ENCODE measurements at regions not wholly inside any gene's neighbourhood (a gene's known extent, or its start where the extent isn't known, plus 50 kb on each side); places are given as distances from the start of the nearest gene placed in this dataset.
A peak's percentile ranks its signal among the peaks of the same experiment; 100 is the strongest.

- Mint-ChIP-seq H3K36me3 (peaks cover 6% of the 10 kb centered on the region), H3K4me1 (peaks cover 5% of the 10 kb centered on the region), H3K4me3 (no peak overlapping the region), H3K27me3 (peaks cover 1% of the 10 kb centered on the region), H3K27ac (no peak overlapping the region), H3K9me3 (no peaks in the 10 kb centered on the region)
Measured at GRCh38 chr14:71273366-71273765, 366.1 kb downstream of the PCNX1 start.

GRCh38 chr14:71284048-71284447 lies 376.8 kb downstream of the PCNX1 start:
- peaks cover 3% of the 10 kb centered on the region for H3K4me1 Mint-ChIP-seq
- H3K27me3 Mint-ChIP-seq, result peaks cover 2% of the 10 kb centered on the region
- H3K9me3 Mint-ChIP-seq, result no peaks in the 10 kb centered on the region
- no peak overlapping the region for H3K4me3 Mint-ChIP-seq
- no peaks in the 10 kb centered on the region for H3K36me3 Mint-ChIP-seq
- H3K27ac Mint-ChIP-seq, result no peak overlapping the region

GRCh38 chr14:71286126-71286525 lies 378.9 kb downstream of the PCNX1 start:
- no peak overlapping the region for H3K4me3 Mint-ChIP-seq
- H3K4me1 Mint-ChIP-seq, result peaks cover 12% of the 10 kb centered on the region
- peaks cover 2% of the 10 kb centered on the region for H3K27me3 Mint-ChIP-seq
- H3K36me3 Mint-ChIP-seq, result peaks cover 2% of the 10 kb centered on the region
- no peaks in the 10 kb centered on the region for H3K9me3 Mint-ChIP-seq
- H3K27ac Mint-ChIP-seq, result no peak overlapping the region

GRCh38 chr14:71287567-71287966 lies 380.3 kb downstream of the PCNX1 start:
- H3K36me3 Mint-ChIP-seq, result peaks cover 2% of the 10 kb centered on the region

GRCh38 chr14:71289536-71289935 lies 382.3 kb downstream of the PCNX1 start:
- Mint-ChIP-seq H3K27me3 (no peaks in the 10 kb centered on the region), H3K4me3 (no peak overlapping the region), H3K4me1 (peaks cover 14% of the 10 kb centered on the region), H3K36me3 (peaks cover 2% of the 10 kb centered on the region), H3K9me3 (no peaks in the 10 kb centered on the region), H3K27ac (no peak overlapping the region)

More at GRCh38 chr14:71287567-71287966, 380.3 kb downstream of the PCNX1 start:
- H3K27ac Mint-ChIP-seq, result no peak overlapping the region
- H3K4me3 Mint-ChIP-seq, result no peak overlapping the region
- H3K4me1 Mint-ChIP-seq, result peaks cover 14% of the 10 kb centered on the region
- no peaks in the 10 kb centered on the region for H3K9me3 Mint-ChIP-seq
- H3K27me3 Mint-ChIP-seq, result peaks cover 2% of the 10 kb centered on the region

- Mint-ChIP-seq H3K27me3 (no peaks in the 10 kb centered on the region), H3K36me3 (peaks cover 2% of the 10 kb centered on the region), H3K9me3 (no peaks in the 10 kb centered on the region), H3K4me1 (peaks cover 14% of the 10 kb centered on the region), H3K4me3 (no peak overlapping the region), H3K27ac (no peak overlapping the region)
Measured at GRCh38 chr14:71290301-71290700, 383.0 kb downstream of the PCNX1 start.

GRCh38 chr14:71290960-71291466 lies 383.8 kb downstream of the PCNX1 start:
- Mint-ChIP-seq H3K27me3 (no peaks in the 10 kb centered on the region), H3K4me1 (peaks cover 14% of the 10 kb centered on the region), H3K9me3 (no peaks in the 10 kb centered on the region), H3K36me3 (peaks cover 2% of the 10 kb centered on the region), H3K4me3 (peak overlapping the region; percentile 49), H3K27ac (peak overlapping the region; percentile 74)

- Mint-ChIP-seq H3K27ac (no peak overlapping the region), H3K9me3 (no peaks in the 10 kb centered on the region), H3K36me3 (no peaks in the 10 kb centered on the region), H3K4me1 (peaks cover 5% of the 10 kb centered on the region), H3K27me3 (no peaks in the 10 kb centered on the region), H3K4me3 (no peak overlapping the region)
Measured at GRCh38 chr14:71296184-71296583, 388.9 kb downstream of the PCNX1 start.

GRCh38 chr14:71300566-71301330 lies 393.5 kb downstream of the PCNX1 start:
- no peaks in the 10 kb centered on the region for H3K4me1 Mint-ChIP-seq
- H3K4me3 Mint-ChIP-seq, result no peak overlapping the region
- peaks cover 12% of the 10 kb centered on the region for H3K9me3 Mint-ChIP-seq
- no peak overlapping the region for H3K27ac Mint-ChIP-seq
- peaks cover 8% of the 10 kb centered on the region for H3K36me3 Mint-ChIP-seq
- peaks cover 6% of the 10 kb centered on the region for H3K27me3 Mint-ChIP-seq

GRCh38 chr14:71301611-71302010 lies 394.4 kb downstream of the PCNX1 start:
- peaks cover 6% of the 10 kb centered on the region for H3K27me3 Mint-ChIP-seq
- no peaks in the 10 kb centered on the region for H3K4me1 Mint-ChIP-seq
- no peak overlapping the region for H3K27ac Mint-ChIP-seq
- H3K4me3 Mint-ChIP-seq, result no peak overlapping the region
- H3K9me3 Mint-ChIP-seq, result peaks cover 13% of the 10 kb centered on the region
- peaks cover 8% of the 10 kb centered on the region for H3K36me3 Mint-ChIP-seq

- Mint-ChIP-seq H3K27me3 (peaks cover 6% of the 10 kb centered on the region), H3K4me1 (no peaks in the 10 kb centered on the region), H3K4me3 (no peak overlapping the region), H3K27ac (no peak overlapping the region), H3K9me3 (peaks cover 13% of the 10 kb centered on the region), H3K36me3 (peaks cover 10% of the 10 kb centered on the region)
Measured at GRCh38 chr14:71304690-71305089, 397.4 kb downstream of the PCNX1 start.

- H3K36me3 Mint-ChIP-seq, result peaks cover 10% of the 10 kb centered on the region
- H3K4me3 Mint-ChIP-seq, result no peak overlapping the region
- H3K27ac Mint-ChIP-seq, result no peak overlapping the region
- H3K27me3 Mint-ChIP-seq, result peaks cover 6% of the 10 kb centered on the region
- no peaks in the 10 kb centered on the region for H3K4me1 Mint-ChIP-seq
- H3K9me3 Mint-ChIP-seq, result peaks cover 13% of the 10 kb centered on the region
Measured at GRCh38 chr14:71308671-71309070, 401.4 kb downstream of the PCNX1 start.

- peaks cover 6% of the 10 kb centered on the region for H3K27me3 Mint-ChIP-seq
- no peaks in the 10 kb centered on the region for H3K4me1 Mint-ChIP-seq
- peaks cover 11% of the 10 kb centered on the region for H3K9me3 Mint-ChIP-seq
- H3K4me3 Mint-ChIP-seq, result no peak overlapping the region
- H3K27ac Mint-ChIP-seq, result no peak overlapping the region
- H3K36me3 Mint-ChIP-seq, result peaks cover 7% of the 10 kb centered on the region
Measured at GRCh38 chr14:71309756-71310155, 402.5 kb downstream of the PCNX1 start.

- H3K4me3 Mint-ChIP-seq, result no peak overlapping the region
- H3K9me3 Mint-ChIP-seq, result no peaks in the 10 kb centered on the region
- no peaks in the 10 kb centered on the region for H3K4me1 Mint-ChIP-seq
- peaks cover 2% of the 10 kb centered on the region for H3K36me3 Mint-ChIP-seq
- H3K27me3 Mint-ChIP-seq, result no peaks in the 10 kb centered on the region
- H3K27ac Mint-ChIP-seq, result no peak overlapping the region
Measured at GRCh38 chr14:71311061-71311460, 403.8 kb downstream of the PCNX1 start.

GRCh38 chr14:71314717-71315116 lies 407.5 kb downstream of the PCNX1 start:
- Mint-ChIP-seq H3K4me3 (no peak overlapping the region), H3K36me3 (no peaks in the 10 kb centered on the region), H3K9me3 (no peaks in the 10 kb centered on the region), H3K27ac (no peak overlapping the region), H3K4me1 (peaks cover 6% of the 10 kb centered on the region), H3K27me3 (no peaks in the 10 kb centered on the region)

GRCh38 chr14:71317385-71318096 lies 410.3 kb downstream of the PCNX1 start:
- no peaks in the 10 kb centered on the region for H3K9me3 Mint-ChIP-seq
- H3K4me3 Mint-ChIP-seq, result no peak overlapping the region
- no peaks in the 10 kb centered on the region for H3K27me3 Mint-ChIP-seq
- H3K36me3 Mint-ChIP-seq, result no peaks in the 10 kb centered on the region
- peaks cover 23% of the 10 kb centered on the region for H3K4me1 Mint-ChIP-seq
- H3K27ac Mint-ChIP-seq, result no peak overlapping the region

Measured in activated naive CD4-positive, alpha-beta T cell treated with anti-CD3 and anti-CD28 coated beads, Interleukin-2, amount 50 U/mL, for 24 hours (primary cell).